ENCODE measurements at regions not wholly inside any gene's neighbourhood (a gene's known extent, or its start where the extent isn't known, plus 50 kb on each side); places are given as distances from the start of the nearest gene placed in this dataset.

DNA sequence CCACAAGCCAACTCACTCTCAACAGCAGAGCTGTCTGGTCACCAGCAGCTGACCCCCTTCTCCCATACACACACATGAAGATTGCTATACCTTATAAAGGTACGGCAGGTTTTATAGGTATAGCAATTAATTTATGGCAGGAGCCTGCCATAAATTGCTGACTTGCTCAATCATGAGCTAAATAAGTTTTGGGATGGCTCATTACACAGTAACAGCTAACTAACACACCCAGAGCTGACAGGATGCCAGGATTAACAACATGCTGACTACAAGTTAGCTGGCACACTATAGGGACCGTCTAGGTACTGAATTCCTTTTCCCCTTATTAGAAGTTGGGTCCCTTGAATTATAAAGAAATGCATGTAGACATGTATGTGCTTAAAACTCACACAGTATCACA is 150.3 kb upstream of the KCNJ18 start:
- Histone ChIP-seq H3K27ac (ENCODE audit: low read depth in 1 of 2, low read length in 1 of 2) (no peak overlapping the region), H3K4me3 (no peak overlapping the region), H3K9me3 (ENCODE audit: control insufficient read depth in 4 of 4, insufficient read depth in 3 of 4, low read length in 3 of 4) (peaks cover 0 to 7% (median 3%) of the 10 kb centered on the region in 4 donors), H3K4me1 (ENCODE audit: control insufficient read depth in 5 of 5, insufficient read depth in 5 of 5, low read length in 5 of 5) (no peaks in the 10 kb centered on the region), H3K27me3 (ENCODE audit: control insufficient read depth in 3 of 3, insufficient read depth in 3 of 3, low read length in 2 of 3) (no peaks in the 10 kb centered on the region), H3K9ac (ENCODE audit: insufficient read depth in 1 of 2, low read length in 2 of 2) (no peak overlapping the region), H3K36me3 (ENCODE audit: control insufficient read depth in 4 of 4, insufficient read depth in 4 of 4, low read length in 4 of 4) (peaks cover 0 to 7% (median 2%) of the 10 kb centered on the region in 4 donors)
- no peak for DNase-seq
- no peak for ATAC-seq (ENCODE audit: insufficient read depth, low FRiP score)
- TF ChIP-seq, protein P1, sequence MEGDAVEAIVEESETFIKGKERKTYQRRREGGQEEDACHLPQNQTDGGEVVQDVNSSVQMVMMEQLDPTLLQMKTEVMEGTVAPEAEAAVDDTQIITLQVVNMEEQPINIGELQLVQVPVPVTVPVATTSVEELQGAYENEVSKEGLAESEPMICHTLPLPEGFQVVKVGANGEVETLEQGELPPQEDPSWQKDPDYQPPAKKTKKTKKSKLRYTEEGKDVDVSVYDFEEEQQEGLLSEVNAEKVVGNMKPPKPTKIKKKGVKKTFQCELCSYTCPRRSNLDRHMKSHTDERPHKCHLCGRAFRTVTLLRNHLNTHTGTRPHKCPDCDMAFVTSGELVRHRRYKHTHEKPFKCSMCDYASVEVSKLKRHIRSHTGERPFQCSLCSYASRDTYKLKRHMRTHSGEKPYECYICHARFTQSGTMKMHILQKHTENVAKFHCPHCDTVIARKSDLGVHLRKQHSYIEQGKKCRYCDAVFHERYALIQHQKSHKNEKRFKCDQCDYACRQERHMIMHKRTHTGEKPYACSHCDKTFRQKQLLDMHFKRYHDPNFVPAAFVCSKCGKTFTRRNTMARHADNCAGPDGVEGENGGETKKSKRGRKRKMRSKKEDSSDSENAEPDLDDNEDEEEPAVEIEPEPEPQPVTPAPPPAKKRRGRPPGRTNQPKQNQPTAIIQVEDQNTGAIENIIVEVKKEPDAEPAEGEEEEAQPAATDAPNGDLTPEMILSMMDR (IDR thresholded peaks at IDR 0.05; ENCODE audit: control extremely low read depth, extremely low read depth) = no peak
- 89 to 95% methylated on average over 2 of the region's 2 CpGs for WGBS, 2 donors

DNA sequence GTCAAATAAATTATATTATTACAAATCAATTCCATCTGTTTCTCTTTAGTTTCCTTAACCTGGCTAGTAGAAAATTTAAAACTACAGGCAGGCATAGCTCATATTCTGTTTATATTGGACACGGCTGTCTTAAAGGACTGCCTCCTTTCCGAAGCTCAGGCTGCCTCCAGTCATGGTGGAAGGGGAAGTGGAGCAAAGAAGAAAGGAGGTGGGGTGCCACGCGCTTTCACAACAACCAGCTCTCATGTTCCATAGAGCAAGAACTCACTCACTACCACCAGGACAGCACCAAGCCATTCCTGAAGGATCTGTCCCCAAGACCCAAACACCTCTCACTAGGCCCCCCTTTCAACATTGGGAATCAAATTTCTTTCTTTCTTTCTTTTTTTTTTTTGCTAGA is 149.3 kb upstream of the KCNJ18 start:
- H3K9ac ChIP-seq (ENCODE audit: insufficient read depth in 1 of 2, low read length in 2 of 2) = no peak overlapping the region
- DNase-seq = no peak
- H3K27me3 ChIP-seq (ENCODE audit: control insufficient read depth in 3 of 3, insufficient read depth in 3 of 3, low read length in 2 of 3) = no peaks in the 10 kb centered on the region
- TF ChIP-seq, protein P1 (IDR thresholded peaks at IDR 0.05; ENCODE audit: control extremely low read depth, extremely low read depth) = no peak
- no peak overlapping the region for H3K4me3 ChIP-seq
- H3K27ac ChIP-seq (ENCODE audit: low read depth in 1 of 2, low read length in 1 of 2) = no peak overlapping the region
- peaks cover 0 to 7% (median 2%) of the 10 kb centered on the region in 4 donors for H3K36me3 ChIP-seq (ENCODE audit: control insufficient read depth in 4 of 4, insufficient read depth in 4 of 4, low read length in 4 of 4)
- 53 to 79% methylated on average over 4 of the region's 4 CpGs for WGBS, 2 donors
- H3K4me1 ChIP-seq (ENCODE audit: control insufficient read depth in 5 of 5, insufficient read depth in 5 of 5, low read length in 5 of 5) = no peaks in the 10 kb centered on the region
- ATAC-seq (ENCODE audit: insufficient read depth, low FRiP score) = no peak
- H3K9me3 ChIP-seq (ENCODE audit: control insufficient read depth in 4 of 4, insufficient read depth in 3 of 4, low read length in 3 of 4) = peaks cover 0 to 2% (median under 1%) of the 10 kb centered on the region in 4 donors

DNA sequence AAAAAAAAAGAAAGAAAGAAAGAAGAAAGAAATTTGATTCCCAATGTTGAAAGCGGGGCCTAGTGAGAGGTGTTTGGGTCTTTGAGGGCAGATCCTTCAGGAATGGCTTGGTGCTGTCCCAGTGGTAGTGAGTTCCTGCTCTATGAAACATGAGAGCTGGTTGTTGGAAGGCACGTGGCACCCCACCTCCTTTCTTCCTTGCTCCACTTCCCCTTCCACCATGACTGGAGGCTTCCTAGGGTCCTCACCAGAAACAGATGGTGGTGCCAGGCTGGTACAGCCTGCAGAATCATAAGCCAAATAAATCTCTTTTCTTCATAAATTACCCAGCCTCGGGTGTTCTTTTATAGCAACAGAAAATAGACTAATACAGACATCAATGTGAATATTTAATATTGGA is 147.3 kb upstream of the KCNJ18 start:
- ATAC-seq (ENCODE audit: insufficient read depth, low FRiP score) = no peak
- Histone ChIP-seq H3K36me3 (ENCODE audit: control insufficient read depth in 4 of 4, insufficient read depth in 4 of 4, low read length in 4 of 4) (peaks cover 0 to 4% (median under 1%) of the 10 kb centered on the region in 4 donors), H3K9ac (ENCODE audit: insufficient read depth in 1 of 2, low read length in 2 of 2) (no peak overlapping the region), H3K27me3 (ENCODE audit: control insufficient read depth in 3 of 3, insufficient read depth in 3 of 3, low read length in 2 of 3) (peaks cover 0 to 5% (median 3%) of the 10 kb centered on the region in 3 donors), H3K9me3 (ENCODE audit: control insufficient read depth in 4 of 4, insufficient read depth in 3 of 4, low read length in 3 of 4) (no peaks in the 10 kb centered on the region), H3K4me3 (no peak overlapping the region), H3K4me1 (ENCODE audit: control insufficient read depth in 5 of 5, insufficient read depth in 5 of 5, low read length in 5 of 5) (peaks cover 0 to 5% (median 0%) of the 10 kb centered on the region in 5 donors), H3K27ac (ENCODE audit: low read depth in 1 of 2, low read length in 1 of 2) (no peak overlapping the region)
- no peak for DNase-seq
- TF ChIP-seq, protein P1 (IDR thresholded peaks at IDR 0.05; ENCODE audit: control extremely low read depth, extremely low read depth) = no peak
- 62 to 78% methylated on average over 3 of the region's 3 CpGs for WGBS, 2 donors

DNA sequence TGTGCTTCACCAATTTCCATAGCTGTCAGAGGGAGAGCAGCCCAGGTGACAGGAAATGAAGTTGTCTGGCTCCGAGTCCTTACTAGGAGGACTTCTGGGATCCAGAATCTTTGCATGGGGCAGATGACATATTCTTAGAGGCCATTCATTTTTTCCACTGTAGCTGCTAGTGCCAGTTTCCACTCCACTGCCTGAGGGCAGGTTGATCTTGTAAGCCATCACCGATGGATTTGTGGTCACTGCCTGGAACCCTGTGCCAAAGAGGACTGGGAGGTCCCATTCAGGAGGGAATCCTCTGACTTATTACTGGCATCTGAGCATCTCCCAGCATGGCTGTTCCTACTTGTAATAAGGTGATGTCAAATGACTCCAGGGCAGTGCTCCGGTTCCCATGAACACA is 144.1 kb upstream of the KCNJ18 start:
- no peaks in the 10 kb centered on the region for H3K9me3 ChIP-seq (ENCODE audit: control insufficient read depth in 4 of 4, insufficient read depth in 3 of 4, low read length in 3 of 4)
- TF ChIP-seq, protein P1 (IDR thresholded peaks at IDR 0.05; ENCODE audit: control extremely low read depth, extremely low read depth) = no peak
- H3K4me3 ChIP-seq = no peak overlapping the region
- H3K27ac ChIP-seq (ENCODE audit: low read depth in 1 of 2, low read length in 1 of 2) = no peak overlapping the region
- H3K27me3 ChIP-seq (ENCODE audit: control insufficient read depth in 3 of 3, insufficient read depth in 3 of 3, low read length in 2 of 3) = peaks cover 0 to 11% (median 10%) of the 10 kb centered on the region in 3 donors
- peaks cover 0 to 10% (median 6%) of the 10 kb centered on the region in 5 donors for H3K4me1 ChIP-seq (ENCODE audit: control insufficient read depth in 5 of 5, insufficient read depth in 5 of 5, low read length in 5 of 5)
- DNase-seq (no peak), ATAC-seq (ENCODE audit: insufficient read depth, low FRiP score) (no peak)
- no peak overlapping the region for H3K9ac ChIP-seq (ENCODE audit: insufficient read depth in 1 of 2, low read length in 2 of 2)
- 94 to 95% methylated on average over 3 of the region's 3 CpGs for WGBS, 2 donors
- H3K36me3 ChIP-seq (ENCODE audit: control insufficient read depth in 4 of 4, insufficient read depth in 4 of 4, low read length in 4 of 4) = peaks cover 0 to 4% (median under 1%) of the 10 kb centered on the region in 4 donors
